ENCODE measurements at regions not wholly inside any gene's neighbourhood (a gene's known extent, or its start where the extent isn't known, plus 50 kb on each side); places are given as distances from the start of the nearest gene placed in this dataset.

DNA sequence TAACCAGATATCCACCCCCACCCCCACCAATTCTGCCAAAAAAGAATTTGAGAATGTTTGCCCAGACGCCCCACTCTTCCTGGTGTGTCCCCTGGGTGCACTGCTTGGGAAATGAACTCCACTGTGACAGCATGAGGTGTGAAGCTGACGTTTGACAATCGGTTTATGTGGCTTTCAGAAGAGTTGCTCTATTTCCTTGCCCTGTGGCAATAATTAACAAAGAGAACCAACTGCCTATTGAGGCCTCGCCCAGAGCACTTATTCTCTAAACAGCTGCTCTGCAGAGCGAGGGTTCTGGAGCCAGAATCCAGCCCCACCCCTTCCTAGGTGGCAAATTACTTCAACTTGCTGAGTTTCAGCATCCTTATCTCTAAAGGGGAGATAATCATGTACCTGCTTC lies 115.8 kb upstream of the SIX3 start:
- H3K36me3 Mint-ChIP-seq: no peaks in the 10 kb centered on the region

DNA sequence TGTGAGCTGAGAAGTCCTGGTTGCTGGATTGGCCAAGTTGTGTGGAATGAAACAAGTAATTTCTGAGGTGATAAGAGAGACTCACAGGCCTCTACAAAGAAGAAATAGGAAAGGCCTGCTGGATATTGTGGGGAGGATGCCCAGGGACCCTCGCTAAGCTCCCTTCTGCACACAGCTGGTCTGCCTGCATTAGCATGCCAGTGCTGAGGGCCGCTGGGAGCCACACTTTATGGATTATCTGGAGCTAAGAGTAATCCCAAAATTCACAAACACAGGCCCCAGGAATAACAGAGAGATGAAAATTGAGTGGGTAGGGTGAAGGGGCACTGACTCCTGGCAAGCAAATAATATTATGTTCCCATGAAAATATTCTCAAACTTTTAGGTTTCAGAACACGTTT lies 114.9 kb upstream of the SIX3 start:
- H3K27ac Mint-ChIP-seq: no peak overlapping the region
- H3K36me3 Mint-ChIP-seq: no peaks in the 10 kb centered on the region
- H3K9me3 Mint-ChIP-seq: no peaks in the 10 kb centered on the region
- no peak for ATAC-seq
- DNase-seq (ENCODE audit: low spot score in 2 of 2): no peak

More for the DNA sequence above, 115.8 kb upstream of the SIX3 start:
- DNase-seq (ENCODE audit: low spot score in 2 of 2): no peak
- no peaks in the 10 kb centered on the region for H3K9me3 Mint-ChIP-seq
- no peak for ATAC-seq
- no peak overlapping the region for H3K27ac Mint-ChIP-seq

DNA sequence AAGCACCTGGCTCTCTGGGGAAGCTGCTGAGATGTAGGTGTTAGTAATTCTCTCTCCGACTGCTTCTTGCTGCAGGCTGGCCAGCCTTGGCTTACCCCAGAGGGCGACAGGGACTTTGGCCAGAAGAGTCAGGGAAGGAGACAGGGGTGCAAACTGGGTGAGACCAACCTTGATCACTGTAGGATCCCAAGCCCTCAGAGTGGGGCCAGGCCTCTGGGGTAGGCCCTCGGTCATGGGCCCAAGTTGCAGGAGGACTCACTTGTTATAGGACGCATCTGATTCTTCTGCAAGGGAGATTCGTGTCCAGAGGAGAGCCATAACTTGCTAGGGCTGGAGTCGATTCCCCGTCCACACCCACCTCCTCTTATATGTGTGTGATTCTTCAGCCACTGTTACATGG lies 111.7 kb upstream of the SIX3 start:
- peaks cover 0 to 11% of the 10 kb centered on the region in 2 donors for H3K36me3 Mint-ChIP-seq
- H3K9me3 Mint-ChIP-seq: peaks cover 0 to 4% of the 10 kb centered on the region in 2 donors
- DNase-seq (ENCODE audit: low spot score in 2 of 2) (no peak), ATAC-seq (no peak)
- H3K27ac Mint-ChIP-seq: no peak overlapping the region

DNA sequence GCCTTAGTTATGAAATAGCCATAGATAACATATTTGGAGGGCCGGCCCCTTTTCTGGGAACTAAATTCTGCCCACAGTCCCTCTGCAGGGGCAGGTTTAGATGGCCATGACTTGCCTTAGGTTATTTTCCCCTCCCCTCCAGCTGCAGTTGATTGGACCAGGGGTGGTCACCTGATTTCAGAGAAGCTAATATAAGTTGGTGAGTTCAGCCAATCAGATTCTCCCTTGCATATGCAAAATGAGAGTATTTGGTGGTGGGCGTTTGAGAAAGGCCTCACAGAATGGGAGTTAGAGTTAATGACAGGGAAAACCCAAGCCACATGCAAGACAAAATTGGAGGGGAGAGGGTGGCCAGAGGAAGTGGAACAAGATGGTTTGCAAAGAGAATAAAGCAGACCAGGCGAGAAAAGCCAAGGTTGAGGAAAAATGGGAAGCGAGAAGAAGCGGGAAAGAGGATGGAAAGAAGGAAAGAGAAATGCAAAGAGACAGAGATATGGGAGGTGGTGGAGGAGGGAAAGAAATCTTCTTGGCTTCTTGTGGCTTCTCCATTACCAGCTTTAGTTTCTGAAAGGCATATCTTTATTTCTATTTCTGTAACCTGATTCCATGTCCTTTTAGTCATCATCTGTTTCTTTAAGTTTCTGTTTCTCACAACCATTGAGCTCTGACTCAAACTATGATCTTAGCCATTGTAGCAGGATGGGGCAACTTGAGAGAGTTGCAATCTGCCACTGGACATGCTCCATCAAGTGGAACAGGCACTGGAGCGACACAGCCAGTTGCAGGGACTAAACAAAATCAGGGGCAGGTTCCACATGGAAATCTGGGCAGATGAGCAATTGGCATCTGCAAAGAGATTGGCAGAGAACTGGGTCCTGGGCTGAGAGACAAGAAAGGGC lies 108.1 kb upstream of the SIX3 start:
- H3K27ac Mint-ChIP-seq: peak overlapping the region in 1 of 2 donors; percentile 4
- peaks cover 0 to 4% of the 10 kb centered on the region in 2 donors for H3K9me3 Mint-ChIP-seq
- ATAC-seq: peak; percentile 27 to 53
- DNase-seq (ENCODE audit: low spot score in 2 of 2): no peak
- H3K36me3 Mint-ChIP-seq: peaks cover 0 to 11% of the 10 kb centered on the region in 2 donors

DNA sequence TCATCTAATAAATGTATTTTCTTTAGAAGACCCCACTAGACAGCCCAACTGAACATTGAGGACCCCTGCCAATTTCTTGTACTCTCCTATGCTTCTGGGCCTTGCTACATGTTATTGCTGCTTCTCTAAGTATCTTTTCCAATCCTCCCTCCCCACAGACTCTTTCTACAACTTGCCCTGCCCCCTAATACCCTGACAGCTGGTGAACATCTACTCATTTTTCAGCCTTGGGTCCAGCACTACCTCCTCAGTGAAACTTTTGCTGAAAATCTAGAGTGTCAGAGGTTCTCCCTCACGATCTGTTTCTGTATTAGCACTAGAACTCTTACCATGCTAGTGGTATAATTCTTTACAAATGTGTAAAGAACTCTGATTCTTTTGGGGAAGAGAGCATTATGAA lies 106.8 kb upstream of the SIX3 start:
- no peak for DNase-seq (ENCODE audit: low spot score in 2 of 2)
- peaks cover 0 to 4% of the 10 kb centered on the region in 2 donors for H3K9me3 Mint-ChIP-seq
- H3K36me3 Mint-ChIP-seq: peaks cover 0 to 11% of the 10 kb centered on the region in 2 donors
- H3K27ac Mint-ChIP-seq: peak overlapping the region in 1 of 2 donors; percentile 29
- no peak for ATAC-seq

DNA sequence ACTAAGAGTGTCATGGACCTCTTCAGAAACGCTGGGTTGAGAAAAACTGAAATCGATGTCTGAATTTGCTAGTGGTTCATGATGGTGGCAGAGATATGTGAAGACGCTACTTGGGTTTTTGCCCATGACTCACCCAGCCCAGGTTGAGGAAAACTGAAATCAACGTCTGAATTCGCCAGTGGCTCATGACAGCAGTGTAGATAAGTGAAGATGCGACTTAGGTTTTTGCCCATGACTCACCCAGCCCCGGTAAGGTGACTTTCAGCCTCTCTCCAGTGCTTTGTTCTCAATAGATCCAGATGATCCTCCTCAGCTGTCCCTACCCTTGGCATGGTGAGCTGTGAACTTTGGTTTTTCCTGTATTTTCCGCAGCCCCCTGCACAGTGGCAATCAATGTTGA lies 105.3 kb upstream of the SIX3 start:
- H3K27ac Mint-ChIP-seq: no peak overlapping the region
- ATAC-seq (peak; percentile 95), DNase-seq (ENCODE audit: low spot score in 2 of 2) (peak; percentile 63 to 69)
- H3K9me3 Mint-ChIP-seq: peaks cover 0 to 4% of the 10 kb centered on the region in 2 donors
- H3K36me3 Mint-ChIP-seq: peaks cover 0 to 11% of the 10 kb centered on the region in 2 donors

DNA sequence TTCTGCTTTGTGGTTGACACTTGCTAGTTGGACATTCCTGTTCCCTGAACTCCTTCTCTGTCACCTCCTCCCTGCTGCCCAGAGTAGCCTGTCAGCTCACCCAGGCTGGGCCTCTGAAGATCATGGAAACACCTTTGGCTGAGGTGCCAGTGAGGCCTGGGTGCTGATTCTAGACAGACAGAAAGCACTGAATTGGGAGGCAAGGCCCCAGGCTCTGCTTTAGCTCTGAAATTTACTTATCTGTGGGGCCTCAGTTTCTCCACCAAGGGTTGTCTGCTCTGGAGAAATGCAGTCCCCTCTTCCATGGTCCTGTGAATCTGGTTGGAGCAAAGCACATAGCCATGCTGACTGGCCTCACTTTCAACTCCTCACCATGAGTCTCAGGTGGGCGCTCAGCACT lies 104.6 kb upstream of the SIX3 start:
- Mint-ChIP-seq H3K9me3 (peaks cover 0 to 4% of the 10 kb centered on the region in 2 donors), H3K27ac (no peak overlapping the region), H3K36me3 (peaks cover 0 to 11% of the 10 kb centered on the region in 2 donors)
- no peak for DNase-seq (ENCODE audit: low spot score in 2 of 2)
- ATAC-seq: no peak

DNA sequence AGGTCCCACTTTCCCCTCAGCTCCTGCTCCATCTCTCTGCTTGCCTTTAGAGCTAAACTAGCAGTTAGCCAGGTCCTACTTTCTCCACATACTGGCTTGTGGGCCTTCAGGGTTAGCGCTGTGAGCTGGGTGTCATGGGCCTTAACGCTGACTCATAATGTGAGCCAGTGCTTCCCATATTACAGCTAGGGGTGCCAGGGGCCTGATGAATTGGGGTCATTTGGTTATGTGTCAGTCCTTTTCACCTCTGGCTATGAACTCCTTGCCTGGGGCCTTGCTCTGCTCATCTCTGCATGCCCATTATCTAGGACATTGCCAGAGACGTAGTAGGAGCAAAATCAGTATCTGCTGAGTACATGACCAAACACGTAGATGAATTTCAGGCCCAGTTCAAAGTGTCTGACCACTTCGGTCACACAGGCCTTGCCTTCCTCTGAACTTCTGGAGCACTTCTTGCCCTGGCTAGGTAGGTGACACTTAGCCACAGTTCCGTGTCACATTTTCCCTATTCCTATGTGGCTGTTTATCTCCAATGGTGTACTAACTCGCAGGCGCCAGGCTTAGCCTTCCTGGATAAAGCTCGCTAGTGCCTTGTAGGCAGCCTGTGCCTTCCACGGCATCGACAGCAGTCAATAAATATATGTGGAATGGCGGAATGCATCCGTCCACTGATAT lies 103.2 kb upstream of the SIX3 start:
- no peak overlapping the region for H3K27ac Mint-ChIP-seq
- no peak for DNase-seq (ENCODE audit: low spot score in 2 of 2)
- H3K9me3 Mint-ChIP-seq: peaks cover 0 to 1% of the 10 kb centered on the region in 2 donors
- ATAC-seq: no peak
- peaks cover 0 to 8% of the 10 kb centered on the region in 2 donors for H3K36me3 Mint-ChIP-seq

DNA sequence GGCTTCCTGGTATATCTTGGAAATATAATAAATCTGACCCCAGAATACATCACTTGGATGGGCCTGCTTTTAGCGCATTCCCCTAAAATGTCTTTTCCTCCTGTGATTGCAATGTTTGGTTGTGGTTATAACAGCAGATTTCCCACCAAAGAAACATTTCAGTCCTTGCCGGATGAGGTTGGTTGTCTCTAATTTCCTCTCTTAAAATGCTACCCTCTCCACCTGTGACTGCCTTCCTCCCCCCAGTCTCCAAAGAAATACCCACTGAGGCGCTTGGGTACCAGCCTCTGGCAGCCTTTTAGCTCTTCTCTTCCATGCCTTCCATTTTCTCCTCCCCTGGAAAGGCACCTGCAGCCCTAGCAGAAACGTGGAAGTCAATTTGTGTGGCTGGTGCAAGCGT lies 102.1 kb upstream of the SIX3 start:
- H3K36me3 Mint-ChIP-seq: no peaks in the 10 kb centered on the region
- no peak overlapping the region for H3K27ac Mint-ChIP-seq
- ATAC-seq (no peak), DNase-seq (ENCODE audit: low spot score in 2 of 2) (no peak)
- H3K9me3 Mint-ChIP-seq: no peaks in the 10 kb centered on the region

DNA sequence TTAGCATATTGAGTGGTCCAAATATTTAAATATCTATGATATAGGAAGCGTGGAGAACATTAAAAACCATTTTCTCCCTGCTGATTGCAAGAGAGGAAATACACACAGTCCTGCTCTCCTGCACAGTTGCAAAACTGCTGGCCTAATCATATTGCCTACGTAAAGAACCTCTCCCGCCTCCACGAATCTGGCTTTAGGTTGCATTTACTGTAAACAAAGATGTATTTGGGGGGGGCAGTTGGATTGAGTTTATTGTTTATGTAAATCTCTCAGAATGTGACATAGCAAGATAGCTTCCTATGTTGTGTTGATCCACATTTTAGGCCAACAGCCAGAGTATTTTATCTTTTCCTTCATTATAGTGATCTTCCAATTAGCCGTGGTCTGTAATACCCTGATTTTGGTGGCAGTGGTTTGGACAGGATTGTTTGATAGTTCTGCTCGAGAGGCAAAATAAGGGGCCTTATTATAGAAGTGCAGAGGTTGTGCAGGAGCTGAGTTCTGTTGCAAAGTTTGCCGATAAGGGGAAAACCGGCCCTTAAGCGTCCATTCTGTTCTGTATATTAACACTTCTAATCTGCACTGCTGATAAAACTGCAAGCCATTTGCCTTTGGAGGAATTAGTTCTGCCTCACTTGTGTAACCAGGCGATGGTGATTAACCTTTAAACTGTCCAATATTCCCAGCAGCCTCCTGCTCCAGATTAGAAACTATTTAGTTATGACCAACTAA lies 101.6 kb upstream of the SIX3 start:
- no peak for DNase-seq (ENCODE audit: low spot score in 2 of 2)
- Mint-ChIP-seq H3K9me3 (no peaks in the 10 kb centered on the region), H3K36me3 (no peaks in the 10 kb centered on the region), H3K27ac (no peak overlapping the region)
- ATAC-seq: no peak

DNA sequence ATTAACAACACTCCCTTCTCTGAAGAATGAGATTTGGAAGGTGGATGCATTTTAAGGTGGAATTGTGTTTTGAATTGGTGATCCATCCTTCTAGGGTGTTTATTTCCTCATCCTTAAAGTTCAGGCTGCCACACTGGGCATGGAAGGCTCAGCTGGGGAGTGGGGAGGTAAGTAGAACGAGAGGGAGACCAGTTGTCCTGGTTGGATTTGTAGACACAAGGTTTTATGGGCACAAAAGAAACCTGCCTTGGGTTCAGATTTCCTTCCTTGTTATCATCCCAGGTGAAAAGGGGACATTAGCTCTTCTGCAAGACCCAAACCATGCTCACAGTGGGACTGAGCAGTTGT lies 101.0 kb upstream of the SIX3 start:
- no peaks in the 10 kb centered on the region for H3K9me3 Mint-ChIP-seq
- ATAC-seq (no peak), DNase-seq (ENCODE audit: low spot score in 2 of 2) (no peak)
- H3K27ac Mint-ChIP-seq: no peak overlapping the region
- no peaks in the 10 kb centered on the region for H3K36me3 Mint-ChIP-seq

DNA sequence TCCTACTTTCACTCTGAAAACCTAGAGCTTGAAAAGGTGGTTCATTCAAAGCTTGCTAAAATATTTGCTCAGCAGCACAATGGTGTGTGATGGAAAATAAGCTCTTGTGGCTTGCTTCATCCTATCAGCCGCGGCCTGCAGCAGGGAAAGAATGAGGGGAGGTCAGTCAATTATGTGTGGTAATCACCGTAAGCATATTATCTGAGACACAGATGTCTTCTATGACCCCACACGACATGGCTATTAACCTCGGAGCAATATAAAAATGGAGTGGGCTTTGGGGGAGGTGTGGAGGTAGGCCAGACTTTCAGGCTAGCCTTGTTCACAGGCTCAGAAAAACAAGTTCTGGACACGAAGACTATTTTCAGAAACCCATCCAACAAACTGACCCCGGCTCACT lies 98.4 kb upstream of the SIX3 start:
- DNase-seq (ENCODE audit: low spot score in 2 of 2) (no peak), ATAC-seq (no peak)
- no peak overlapping the region for H3K27ac Mint-ChIP-seq
- no peaks in the 10 kb centered on the region for H3K36me3 Mint-ChIP-seq
- H3K9me3 Mint-ChIP-seq: no peaks in the 10 kb centered on the region

DNA sequence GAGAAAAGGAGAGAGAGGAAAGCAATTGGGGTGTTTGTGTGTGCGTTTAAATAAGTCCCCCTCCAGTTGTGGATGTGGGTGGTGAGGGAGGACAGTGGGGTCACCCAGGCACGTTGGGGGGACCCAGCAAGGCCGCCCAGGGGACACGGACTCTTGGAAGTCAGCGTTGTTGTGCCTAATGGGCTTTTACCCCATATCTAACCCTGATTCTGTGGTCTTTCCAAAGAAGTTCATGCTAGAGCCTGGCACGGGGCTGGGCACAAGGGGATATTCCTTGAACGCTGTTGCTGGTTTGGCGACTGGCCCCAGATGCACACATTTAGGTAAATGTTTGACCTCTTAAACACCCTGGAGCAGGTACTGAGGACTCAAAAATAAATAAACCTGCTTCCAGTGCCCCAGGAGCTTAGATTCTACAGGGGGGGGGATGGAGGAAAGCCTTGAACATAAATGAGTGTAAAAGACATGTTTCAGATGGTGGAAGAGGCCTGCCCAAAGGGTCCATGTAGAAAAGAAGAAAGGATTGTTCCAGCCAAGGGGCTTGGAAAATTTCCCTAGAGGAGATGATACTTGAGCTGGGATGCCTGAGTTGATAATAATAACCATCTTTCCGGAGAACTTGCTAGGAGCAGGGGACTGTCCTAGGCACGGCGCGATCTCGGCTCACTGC lies 97.7 kb upstream of the SIX3 start:
- no peak for DNase-seq (ENCODE audit: low spot score in 2 of 2)
- H3K36me3 Mint-ChIP-seq: no peaks in the 10 kb centered on the region
- ATAC-seq: no peak
- no peaks in the 10 kb centered on the region for H3K9me3 Mint-ChIP-seq
- H3K27ac Mint-ChIP-seq: no peak overlapping the region

DNA sequence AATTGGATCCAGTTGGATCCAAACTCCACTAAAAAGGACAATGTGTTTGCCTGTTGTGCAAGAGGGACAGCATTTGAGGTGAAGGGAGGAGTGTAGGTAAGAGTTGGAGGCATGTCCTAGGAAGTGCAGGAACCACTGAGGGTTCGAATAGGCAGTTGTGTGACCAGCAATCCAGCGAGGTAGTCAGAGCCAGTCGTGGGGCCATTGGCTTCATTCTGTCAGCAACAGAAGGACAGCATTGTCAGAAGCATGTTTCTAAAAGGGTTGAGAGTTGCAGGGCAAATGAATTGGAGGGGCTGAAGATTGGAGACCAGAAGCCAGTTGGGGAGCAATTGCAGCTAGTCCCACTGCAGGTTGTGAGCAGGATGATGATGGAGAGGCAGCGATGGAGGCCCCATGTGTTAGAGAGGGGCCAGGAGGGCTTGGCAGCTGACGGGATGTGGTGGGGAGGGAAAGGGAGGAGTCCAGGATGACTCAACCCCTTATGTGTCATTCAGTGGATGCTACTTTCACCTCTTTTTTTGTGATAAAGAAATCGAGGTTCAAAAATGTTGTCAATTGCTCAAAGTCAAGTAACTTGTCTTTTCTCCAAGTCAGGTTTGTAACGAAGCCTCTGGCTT lies 96.7 kb upstream of the SIX3 start:
- ATAC-seq (peak in 1 of 2 donors; percentile 73), DNase-seq (ENCODE audit: low spot score in 2 of 2) (no peak)
- Mint-ChIP-seq H3K27ac (no peak overlapping the region), H3K36me3 (no peaks in the 10 kb centered on the region), H3K9me3 (no peaks in the 10 kb centered on the region)

DNA sequence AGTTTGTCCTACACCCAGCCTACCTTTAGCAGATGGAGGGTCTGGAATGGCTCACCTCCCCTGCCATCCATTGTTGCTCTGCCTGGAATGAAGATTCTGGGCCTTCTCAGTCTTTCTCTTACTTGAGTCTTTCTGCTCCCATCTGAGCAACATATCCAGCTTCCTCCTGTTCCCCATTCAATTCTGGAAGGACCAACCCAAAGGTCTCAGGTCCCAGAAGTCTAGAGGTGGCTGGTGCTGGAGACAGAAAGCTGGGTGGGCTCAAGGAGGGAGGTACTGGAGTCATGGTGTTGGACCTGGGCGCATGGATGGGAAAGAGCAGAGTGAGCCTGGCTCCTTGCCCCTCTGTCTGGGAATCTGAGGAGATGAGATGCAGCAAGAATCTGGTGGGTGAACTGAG lies 93.5 kb upstream of the SIX3 start:
- DNase-seq (ENCODE audit: low spot score in 2 of 2) (no peak), ATAC-seq (no peak)
- no peaks in the 10 kb centered on the region for H3K9me3 Mint-ChIP-seq
- no peak overlapping the region for H3K27ac Mint-ChIP-seq
- no peaks in the 10 kb centered on the region for H3K36me3 Mint-ChIP-seq

DNA sequence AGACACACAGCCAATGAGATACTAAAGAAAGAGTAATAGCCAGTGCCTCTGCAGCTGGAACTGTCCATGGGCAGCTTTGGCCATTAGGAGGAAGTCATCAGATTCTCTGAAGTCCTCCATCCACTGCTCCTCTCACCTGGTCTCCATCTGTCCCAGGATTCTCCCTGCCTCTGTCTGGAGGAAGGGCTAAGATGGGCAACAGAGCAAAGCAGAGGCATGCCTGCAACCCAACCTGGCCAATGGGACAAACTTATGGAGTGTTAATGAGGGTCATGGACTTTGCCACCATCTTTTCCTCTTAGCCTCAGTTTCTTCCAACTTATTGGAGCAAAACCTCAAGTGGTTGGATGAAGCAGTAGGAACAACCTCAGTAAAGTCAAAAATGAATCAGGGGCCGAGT lies 91.5 kb upstream of the SIX3 start:
- no peak overlapping the region for H3K27ac Mint-ChIP-seq
- ATAC-seq (no peak), DNase-seq (ENCODE audit: low spot score in 2 of 2) (no peak)
- no peaks in the 10 kb centered on the region for H3K36me3 Mint-ChIP-seq
- H3K9me3 Mint-ChIP-seq: no peaks in the 10 kb centered on the region
